Activated T-cell treated with anti-CD3 and anti-CD28 coated beads, Interleukin-2, amount 50 U/mL, for 24 hours (primary cell): ENCODE measurements at regions not wholly inside any gene's neighbourhood (a gene's known extent, or its start where the extent isn't known, plus 50 kb on each side); places are given as distances from the start of the nearest gene placed in this dataset.

Experiments used
- DNase-seq: peaks from one replicate; pipeline ENCODE4 v3.0.0-alpha.2; 2020
- H3K27ac Mint-ChIP-seq: 2 replicates; pipeline ENCODE4 v1.8.0; 2020; ENCODE audit warnings: mild to moderate bottlenecking, mixed read lengths
- H3K27me3 Mint-ChIP-seq: 2 replicates; pipeline ENCODE4 v1.8.0; 2020; ENCODE audit warnings: mixed read lengths
- H3K36me3 Mint-ChIP-seq: 2 replicates; pipeline ENCODE4 v1.8.0; 2020; ENCODE audit warnings: low read depth, mixed read lengths
- H3K4me1 Mint-ChIP-seq: 2 replicates; pipeline ENCODE4 v1.8.0; 2020; ENCODE audit warnings: low read depth, mixed read lengths
- H3K4me3 Mint-ChIP-seq: 2 replicates; pipeline ENCODE4 v1.8.0; 2020; ENCODE audit warnings: mild to moderate bottlenecking, moderate library complexity, mixed read lengths
- H3K9me3 Mint-ChIP-seq: 2 replicates; pipeline ENCODE4 v1.8.0; 2020; ENCODE audit warnings: mixed read lengths

- DNase-seq: no peak
- no peak overlapping the region for H3K27ac Mint-ChIP-seq
- no peak overlapping the region for H3K4me3 Mint-ChIP-seq
- H3K36me3 Mint-ChIP-seq: no peaks in the 10 kb centered on the region
- no peaks in the 10 kb centered on the region for H3K4me1 Mint-ChIP-seq
- no peaks in the 10 kb centered on the region for H3K27me3 Mint-ChIP-seq
- H3K9me3 Mint-ChIP-seq: no peaks in the 10 kb centered on the region
Observed at GRCh38 chr11:70544067-70544773, 145.9 kb downstream of the CTTN start.

GRCh38 chr11:70544774-70545609, 146.7 kb downstream of the CTTN start:
- DNase-seq: no peak
- no peak overlapping the region for H3K4me3 Mint-ChIP-seq
- no peaks in the 10 kb centered on the region for H3K9me3 Mint-ChIP-seq
- H3K27ac Mint-ChIP-seq: no peak overlapping the region
- H3K4me1 Mint-ChIP-seq: no peaks in the 10 kb centered on the region
- H3K27me3 Mint-ChIP-seq: no peaks in the 10 kb centered on the region
- no peaks in the 10 kb centered on the region for H3K36me3 Mint-ChIP-seq

GRCh38 chr11:70545610-70545912, 147.2 kb downstream of the CTTN start:
- H3K36me3 Mint-ChIP-seq: no peaks in the 10 kb centered on the region
- no peak for DNase-seq
- no peaks in the 10 kb centered on the region for H3K9me3 Mint-ChIP-seq
- no peaks in the 10 kb centered on the region for H3K4me1 Mint-ChIP-seq
- H3K4me3 Mint-ChIP-seq: no peak overlapping the region
- H3K27me3 Mint-ChIP-seq: no peaks in the 10 kb centered on the region
- no peak overlapping the region for H3K27ac Mint-ChIP-seq

- Mint-ChIP-seq H3K4me3 (no peak overlapping the region), H3K27ac (no peak overlapping the region), H3K9me3 (no peaks in the 10 kb centered on the region), H3K36me3 (no peaks in the 10 kb centered on the region), H3K4me1 (no peaks in the 10 kb centered on the region), H3K27me3 (no peaks in the 10 kb centered on the region)
- DNase-seq: no peak
Observed at GRCh38 chr11:70546191-70546940, 148.0 kb downstream of the CTTN start.

- Mint-ChIP-seq H3K27me3 (no peaks in the 10 kb centered on the region), H3K4me1 (no peaks in the 10 kb centered on the region), H3K4me3 (no peak overlapping the region), H3K36me3 (no peaks in the 10 kb centered on the region), H3K27ac (no peak overlapping the region), H3K9me3 (no peaks in the 10 kb centered on the region)
- no peak for DNase-seq
Observed at GRCh38 chr11:70547386-70547785, 149.1 kb downstream of the CTTN start.

- Mint-ChIP-seq H3K4me1 (no peaks in the 10 kb centered on the region), H3K36me3 (no peaks in the 10 kb centered on the region), H3K27ac (no peak overlapping the region), H3K9me3 (no peaks in the 10 kb centered on the region), H3K27me3 (no peaks in the 10 kb centered on the region), H3K4me3 (no peak overlapping the region)
- DNase-seq: no peak
Observed at GRCh38 chr11:70547821-70548670, 149.7 kb downstream of the CTTN start.

GRCh38 chr11:70548976-70549375, 150.6 kb downstream of the CTTN start:
- Mint-ChIP-seq H3K27ac (no peak overlapping the region), H3K36me3 (no peaks in the 10 kb centered on the region), H3K4me1 (no peaks in the 10 kb centered on the region), H3K4me3 (no peak overlapping the region), H3K9me3 (no peaks in the 10 kb centered on the region), H3K27me3 (no peaks in the 10 kb centered on the region)
- no peak for DNase-seq

- Mint-ChIP-seq H3K4me1 (no peaks in the 10 kb centered on the region), H3K36me3 (no peaks in the 10 kb centered on the region), H3K27me3 (no peaks in the 10 kb centered on the region), H3K27ac (no peak overlapping the region), H3K9me3 (no peaks in the 10 kb centered on the region), H3K4me3 (no peak overlapping the region)
- DNase-seq: no peak
Observed at GRCh38 chr11:70549386-70549785, 151.1 kb downstream of the CTTN start.

- H3K36me3 Mint-ChIP-seq: no peaks in the 10 kb centered on the region
- no peak overlapping the region for H3K27ac Mint-ChIP-seq
- no peak for DNase-seq
- no peak overlapping the region for H3K4me3 Mint-ChIP-seq
- no peaks in the 10 kb centered on the region for H3K27me3 Mint-ChIP-seq
- H3K9me3 Mint-ChIP-seq: no peaks in the 10 kb centered on the region
- no peaks in the 10 kb centered on the region for H3K4me1 Mint-ChIP-seq
Observed at GRCh38 chr11:70549796-70550195, 151.5 kb downstream of the CTTN start.

GRCh38 chr11:70550456-70551195, 152.3 kb downstream of the CTTN start:
- H3K36me3 Mint-ChIP-seq: no peaks in the 10 kb centered on the region
- no peak overlapping the region for H3K27ac Mint-ChIP-seq
- H3K4me3 Mint-ChIP-seq: no peak overlapping the region
- no peak for DNase-seq
- no peaks in the 10 kb centered on the region for H3K9me3 Mint-ChIP-seq
- no peaks in the 10 kb centered on the region for H3K4me1 Mint-ChIP-seq
- H3K27me3 Mint-ChIP-seq: no peaks in the 10 kb centered on the region

GRCh38 chr11:70551351-70552166, 153.2 kb downstream of the CTTN start:
- DNase-seq: no peak
- H3K4me3 Mint-ChIP-seq: no peak overlapping the region
- no peaks in the 10 kb centered on the region for H3K9me3 Mint-ChIP-seq
- no peaks in the 10 kb centered on the region for H3K27me3 Mint-ChIP-seq
- H3K4me1 Mint-ChIP-seq: no peaks in the 10 kb centered on the region
- H3K27ac Mint-ChIP-seq: no peak overlapping the region
- H3K36me3 Mint-ChIP-seq: no peaks in the 10 kb centered on the region

- DNase-seq: no peak
- no peaks in the 10 kb centered on the region for H3K4me1 Mint-ChIP-seq
Observed at GRCh38 chr11:70552167-70553150, 154.1 kb downstream of the CTTN start.

More at GRCh38 chr11:70552167-70553150, 154.1 kb downstream of the CTTN start:
- H3K27me3 Mint-ChIP-seq: no peaks in the 10 kb centered on the region
- H3K4me3 Mint-ChIP-seq: no peak overlapping the region
- H3K9me3 Mint-ChIP-seq: no peaks in the 10 kb centered on the region
- H3K27ac Mint-ChIP-seq: no peak overlapping the region
- H3K36me3 Mint-ChIP-seq: no peaks in the 10 kb centered on the region
